GM21526 (cell line): ENCODE measurements at regions not wholly inside any gene's neighbourhood (a gene's known extent, or its start where the extent isn't known, plus 50 kb on each side); places are given as distances from the start of the nearest gene placed in this dataset.
"Not testable (repeated sequence)": the region's sequence is repeated elsewhere in the genome, so short reads cannot be mapped to it uniquely, and the experiment has no call there.

Experiments used
- ATAC-seq: cut with Tn5 transposase; IDR thresholded peaks from one replicate; pipeline ENCODE4 v1.9.1; 2021; ENCODE audit warnings: moderate library complexity; ENCODE audit not compliant: unreplicated experiment, low FRiP score

DNA sequence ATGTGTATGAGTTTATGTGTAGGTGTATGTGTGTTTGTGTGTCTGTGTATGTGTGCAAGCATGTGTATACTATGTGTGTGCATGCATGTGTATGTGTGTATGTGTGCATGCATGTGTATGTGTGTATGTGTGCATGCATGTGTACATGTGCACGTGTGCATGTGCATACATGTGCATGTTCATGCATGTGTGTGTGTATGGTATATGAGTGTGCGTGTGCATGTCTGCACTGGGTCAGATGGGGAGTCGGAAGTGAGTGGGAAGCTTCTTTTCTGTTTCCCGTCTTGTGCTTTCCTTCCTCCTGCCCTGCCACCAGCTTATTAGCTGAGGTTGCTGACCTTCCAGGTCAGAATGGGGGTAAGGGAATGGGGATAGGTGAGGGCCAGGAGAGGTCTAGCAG is 174.7 kb downstream of the MAP2K4 start:
- no peak for ATAC-seq

DNA sequence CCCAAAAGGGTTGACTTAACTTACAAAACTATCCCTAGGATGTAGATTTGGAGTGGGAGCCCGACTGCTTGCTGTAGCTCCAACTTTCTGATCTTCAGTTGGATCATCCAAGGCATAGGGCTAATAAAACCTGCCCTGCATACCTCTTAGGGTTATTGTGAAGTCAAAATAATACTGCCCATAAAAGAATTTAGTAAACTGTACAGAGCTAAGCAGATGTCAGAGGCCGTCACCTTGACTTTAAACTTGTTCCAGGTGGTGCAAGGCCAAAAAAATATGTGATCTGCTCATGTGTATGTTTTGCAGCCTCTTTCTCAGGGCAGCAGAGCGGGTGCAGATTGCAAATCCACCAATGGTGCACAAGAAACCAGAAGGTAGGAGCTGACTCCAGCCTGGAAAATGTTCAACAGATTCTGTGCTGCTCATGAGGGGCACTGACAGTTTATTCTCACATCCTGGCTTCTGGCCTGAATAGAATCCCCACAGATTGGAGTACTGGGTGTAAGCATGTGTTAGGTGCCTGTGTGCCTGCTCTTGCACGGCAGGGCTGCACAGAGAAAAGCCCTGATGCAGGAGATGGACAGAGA is 180.7 kb downstream of the MAP2K4 start:
- no peak for ATAC-seq

DNA sequence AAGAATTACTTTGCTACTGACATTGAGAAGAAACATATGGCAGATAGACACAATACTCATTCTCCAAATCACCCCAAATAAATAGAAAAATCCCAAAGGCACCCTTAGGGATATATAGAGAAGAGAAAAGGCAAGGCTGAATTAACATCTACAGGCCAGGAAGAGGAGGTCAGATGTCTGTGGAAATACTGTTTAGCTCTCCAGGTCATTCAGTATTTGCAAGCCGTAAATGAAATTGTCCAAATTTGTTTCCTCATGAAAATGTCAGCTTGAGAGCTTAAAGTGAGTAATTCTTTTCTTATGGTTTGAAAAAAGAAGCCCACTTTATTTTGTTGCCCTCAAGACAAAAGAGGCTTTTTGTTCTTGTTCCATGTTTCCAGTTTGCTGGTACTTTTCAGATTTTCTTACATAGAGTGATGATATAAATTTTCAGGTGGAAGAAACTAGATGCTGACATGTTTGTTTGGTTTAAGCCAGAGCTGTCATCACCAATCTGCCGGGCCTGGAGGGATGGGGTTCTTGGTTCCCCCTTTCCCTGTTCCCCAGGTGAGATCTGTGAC is 189.0 kb downstream of the MAP2K4 start:
- no peak for ATAC-seq

DNA sequence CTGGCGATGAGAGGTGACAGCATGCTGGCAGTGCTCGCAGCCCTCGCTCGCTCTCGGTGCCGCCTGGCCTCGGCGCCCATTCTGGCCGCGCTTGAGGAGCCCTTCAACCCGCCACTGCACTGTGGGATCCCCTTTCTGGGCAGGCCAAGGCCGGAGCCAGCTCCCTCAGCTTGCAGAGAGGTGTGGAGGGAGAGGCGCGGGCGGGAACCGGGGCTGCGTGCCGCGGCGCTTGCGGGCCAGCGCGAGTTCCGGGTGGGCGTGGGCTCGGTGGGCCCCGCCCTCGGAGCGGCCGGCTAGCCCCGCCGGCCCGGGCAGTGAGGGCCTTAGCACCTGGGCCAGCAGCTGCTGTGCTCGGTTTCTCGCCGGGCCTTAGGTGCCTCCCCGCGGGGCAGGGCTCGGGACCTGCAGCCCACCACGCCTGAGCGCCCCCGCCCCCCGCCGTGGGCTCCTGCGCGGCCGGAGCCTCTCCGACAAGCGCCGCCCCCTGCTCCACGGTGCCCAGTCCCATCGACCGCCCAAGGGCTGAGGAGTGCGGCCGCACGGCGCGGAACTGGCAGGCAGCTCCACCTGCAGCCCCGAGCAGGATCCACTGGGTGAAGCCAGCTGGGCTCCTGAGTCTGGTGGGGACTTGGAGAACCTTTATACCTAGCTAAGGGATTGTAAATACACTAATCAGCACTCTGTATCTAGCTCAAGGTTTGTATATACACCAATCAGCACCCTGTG is 200.2 kb downstream of the MAP2K4 start:
- ATAC-seq: not testable (repeated sequence)

DNA sequence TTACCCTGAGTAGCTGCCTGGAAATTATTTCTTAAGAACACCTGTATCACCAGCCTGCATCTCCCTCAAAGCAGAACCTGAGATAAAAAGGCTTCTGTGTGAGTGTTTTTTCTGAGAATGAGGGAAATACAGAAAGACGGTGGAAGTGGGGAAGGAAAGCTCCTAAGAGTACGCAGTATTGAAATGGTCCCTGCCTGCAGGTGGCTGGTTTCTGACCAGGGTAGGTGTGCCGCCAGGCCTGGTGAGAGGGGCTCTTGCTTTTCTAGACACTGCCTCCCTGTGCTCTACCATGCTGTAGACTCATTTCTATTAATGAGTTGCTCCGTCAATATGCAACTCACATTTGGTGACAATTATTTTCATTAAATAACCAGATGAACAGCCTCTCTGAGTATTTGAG is 201.7 kb downstream of the MAP2K4 start:
- no peak for ATAC-seq

DNA sequence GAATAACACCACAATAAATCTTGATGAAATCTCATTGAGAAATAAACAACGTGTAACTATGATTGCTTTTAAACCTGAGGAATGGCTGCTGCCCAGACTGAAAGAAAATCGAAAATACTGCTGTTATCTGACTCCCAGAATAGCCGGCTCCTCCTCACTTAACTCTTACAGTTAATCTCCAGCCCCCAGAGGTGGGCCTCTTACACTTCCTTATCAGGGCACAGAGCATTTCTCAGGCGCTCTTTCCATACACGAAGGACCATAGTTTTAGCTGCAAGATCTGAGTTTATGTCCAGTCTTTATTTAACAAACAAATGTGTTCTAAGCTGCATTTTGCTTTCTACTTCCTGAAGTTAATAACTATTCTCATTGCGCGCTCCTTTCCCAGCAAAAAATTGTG is 206.9 kb downstream of the MAP2K4 start:
- ATAC-seq: no peak

DNA sequence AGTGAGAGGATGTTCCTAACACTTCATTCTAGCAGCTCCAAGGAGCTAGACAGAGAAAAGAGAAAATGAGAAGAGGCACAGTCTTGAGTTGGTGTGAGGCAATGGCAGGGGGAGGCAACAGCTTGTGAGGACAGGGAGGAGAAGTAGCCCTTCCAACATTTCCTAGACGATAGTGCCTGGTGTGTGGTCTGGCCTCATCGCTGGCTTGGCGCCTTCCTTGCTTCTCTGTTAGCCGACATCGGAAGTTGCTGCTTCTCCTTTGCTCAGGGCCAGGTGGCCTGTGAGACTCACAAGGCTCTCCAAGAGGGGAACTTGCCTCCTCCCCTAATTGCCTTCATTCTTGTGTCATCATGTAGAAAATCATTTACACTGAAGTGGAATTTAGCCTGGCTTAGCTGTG is 208.7 kb downstream of the MAP2K4 start:
- ATAC-seq: no peak

DNA sequence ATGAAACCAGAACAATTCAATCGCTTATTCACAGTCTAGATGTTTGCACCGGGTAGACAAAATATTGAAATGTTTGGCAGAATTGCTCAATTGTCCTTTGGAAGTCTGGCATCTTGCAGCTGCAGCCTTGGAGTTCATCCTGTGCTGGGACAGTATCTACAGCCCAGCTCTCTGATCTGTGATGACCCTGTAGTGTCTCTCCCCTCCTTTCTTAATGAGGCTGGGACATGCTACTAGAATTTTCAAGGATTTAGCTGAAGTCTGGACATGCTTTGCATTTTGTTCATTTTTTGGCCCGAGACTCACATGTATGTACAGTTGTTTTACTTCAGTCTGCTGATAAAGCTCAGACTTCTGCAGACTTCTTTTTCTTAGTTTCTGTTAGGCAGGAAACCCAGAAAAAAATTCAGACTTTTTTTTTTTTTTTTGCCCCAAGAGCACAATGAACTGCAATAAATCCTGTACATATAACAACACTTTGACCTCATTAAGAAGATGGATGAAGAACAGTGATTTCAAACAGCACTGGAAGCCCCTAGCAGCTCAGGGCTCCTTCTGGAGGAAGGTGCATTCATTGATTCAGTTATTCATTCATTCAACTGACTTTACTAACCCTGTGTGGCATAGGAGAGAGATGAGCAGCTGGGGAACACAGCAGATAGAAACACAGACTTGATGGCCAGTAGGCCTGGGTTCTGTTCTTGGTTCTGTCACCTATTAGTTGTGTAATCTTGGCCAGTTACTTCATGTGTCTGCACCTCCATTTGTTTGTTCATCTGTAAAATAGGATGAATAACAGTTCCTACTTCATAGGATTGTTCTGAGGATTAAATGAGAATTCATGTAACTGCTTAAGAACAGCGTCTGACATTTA is 210.0 kb downstream of the MAP2K4 start:
- no peak for ATAC-seq

DNA sequence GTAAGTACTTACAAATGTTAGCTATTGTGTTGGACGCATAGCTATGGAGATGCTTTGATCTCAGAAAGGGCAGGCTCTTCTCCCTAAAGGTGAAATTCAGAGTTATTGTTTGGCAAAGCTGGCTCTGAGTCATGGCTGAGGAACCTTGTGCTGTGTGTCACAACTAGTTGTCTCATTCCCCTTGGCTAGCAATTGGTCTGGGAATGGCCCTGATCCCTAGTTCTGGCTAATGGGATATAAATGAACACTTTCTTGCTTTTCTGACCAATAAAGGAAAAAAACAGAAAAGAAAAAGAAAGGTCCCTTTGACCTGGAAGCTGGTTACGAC is 210.6 kb downstream of the MAP2K4 start:
- no peak for ATAC-seq

DNA sequence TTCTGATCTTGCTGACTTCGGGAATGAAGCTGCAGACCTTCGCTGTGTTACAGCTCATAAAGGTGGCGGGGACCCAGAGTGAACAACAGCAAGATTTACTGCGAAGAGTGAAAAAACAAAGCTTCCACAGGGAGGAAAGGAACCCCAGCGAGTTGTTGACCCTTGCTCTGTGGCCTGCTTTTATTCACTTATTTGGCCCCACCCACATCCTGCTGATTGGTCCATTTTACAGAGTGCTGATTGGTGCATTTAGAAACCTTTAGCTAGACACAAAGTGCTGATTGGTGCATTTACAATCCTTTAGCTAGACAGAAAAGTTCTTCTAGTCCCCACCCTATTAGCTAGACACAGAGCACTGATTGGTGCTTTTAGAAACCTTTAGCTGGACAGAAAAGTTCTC is 218.3 kb downstream of the MAP2K4 start:
- not testable (repeated sequence) for ATAC-seq

DNA sequence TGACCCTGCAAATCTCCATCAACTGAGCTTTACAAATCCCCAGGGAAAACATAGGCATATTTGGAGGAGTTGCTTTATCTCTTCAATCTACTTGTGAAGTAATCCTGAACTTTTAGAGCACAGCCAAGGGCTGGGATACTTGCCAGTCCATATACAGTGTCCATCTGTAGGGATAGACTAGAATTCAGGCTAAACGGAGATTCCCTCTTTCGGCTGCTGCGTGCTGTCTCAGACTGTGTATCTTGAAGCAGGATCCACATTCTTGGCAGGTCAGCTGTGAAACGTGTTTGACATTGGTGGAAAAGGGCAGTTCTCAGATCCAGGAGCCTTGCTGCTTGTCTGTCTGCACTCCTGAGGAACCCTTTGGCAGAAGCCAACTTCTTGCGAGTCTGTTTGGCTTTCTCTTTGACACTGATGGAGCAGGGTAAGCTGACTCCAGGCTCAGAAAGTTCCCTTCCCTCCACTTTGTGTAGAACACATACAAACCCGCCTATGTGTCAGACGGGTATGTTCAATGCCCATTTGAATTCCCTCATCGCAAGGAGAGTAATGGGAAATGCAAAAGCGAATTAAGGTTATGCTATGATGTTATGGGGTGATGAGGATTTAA is 221.8 kb downstream of the MAP2K4 start:
- no peak for ATAC-seq

DNA sequence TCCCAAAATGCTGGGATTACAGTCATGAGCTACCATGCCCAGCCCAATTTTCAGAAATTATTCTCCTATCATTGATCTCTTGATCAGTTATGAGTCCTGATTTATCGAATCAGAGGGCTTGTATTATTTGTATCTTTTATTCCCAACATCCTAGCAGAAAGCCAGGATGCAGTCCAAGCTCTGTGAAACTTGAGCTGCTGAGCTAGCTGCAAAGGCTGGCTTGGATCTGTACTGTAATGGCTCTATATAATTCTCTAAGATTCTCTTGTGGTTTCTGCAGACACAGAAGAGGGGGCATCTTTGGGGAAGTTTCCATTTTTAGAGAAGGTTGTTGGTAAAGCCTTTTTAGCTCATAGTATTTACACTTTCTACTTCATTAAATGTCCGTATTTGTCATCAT is 227.1 kb downstream of the MAP2K4 start:
- no peak for ATAC-seq

DNA sequence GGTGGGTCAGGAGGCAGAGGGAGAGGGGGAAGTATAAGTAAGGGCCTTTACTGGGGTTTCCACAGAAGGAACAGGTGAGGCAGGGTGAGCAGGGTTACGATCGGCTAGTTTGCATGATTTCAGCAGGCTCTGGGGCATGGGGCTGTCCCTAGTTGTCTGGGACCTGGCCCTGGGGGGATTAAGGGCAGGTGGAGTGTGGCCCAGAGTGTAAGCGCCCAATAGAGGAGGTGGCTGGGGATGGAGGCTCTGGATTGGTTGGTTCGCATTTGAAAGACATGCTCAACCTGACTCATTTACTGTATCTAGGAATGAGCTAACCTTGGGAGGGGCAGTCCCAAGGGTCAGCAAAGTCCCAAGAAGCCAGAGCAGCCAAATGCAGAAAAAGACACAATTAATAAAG is 230.3 kb downstream of the MAP2K4 start:
- no peak for ATAC-seq

DNA sequence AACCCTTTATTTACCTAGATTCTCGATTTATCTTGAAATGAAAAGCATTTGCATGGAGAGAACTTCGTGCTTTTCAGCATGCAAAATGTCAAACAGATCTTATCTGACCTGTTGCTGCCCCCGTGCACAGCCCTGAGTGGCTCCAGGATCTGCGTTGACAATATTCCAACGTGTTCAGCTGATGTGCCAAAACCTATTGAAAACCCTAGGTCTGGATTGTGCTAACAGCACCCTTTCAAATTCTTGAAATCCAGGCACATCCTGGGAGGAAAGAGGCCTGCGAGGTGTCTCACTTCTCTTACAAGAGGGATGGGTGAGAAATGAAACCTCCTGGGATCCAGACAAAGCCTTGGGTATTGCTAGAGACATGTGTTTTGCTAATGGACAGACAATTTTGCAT is 231.8 kb downstream of the MAP2K4 start:
- no peak for ATAC-seq

DNA sequence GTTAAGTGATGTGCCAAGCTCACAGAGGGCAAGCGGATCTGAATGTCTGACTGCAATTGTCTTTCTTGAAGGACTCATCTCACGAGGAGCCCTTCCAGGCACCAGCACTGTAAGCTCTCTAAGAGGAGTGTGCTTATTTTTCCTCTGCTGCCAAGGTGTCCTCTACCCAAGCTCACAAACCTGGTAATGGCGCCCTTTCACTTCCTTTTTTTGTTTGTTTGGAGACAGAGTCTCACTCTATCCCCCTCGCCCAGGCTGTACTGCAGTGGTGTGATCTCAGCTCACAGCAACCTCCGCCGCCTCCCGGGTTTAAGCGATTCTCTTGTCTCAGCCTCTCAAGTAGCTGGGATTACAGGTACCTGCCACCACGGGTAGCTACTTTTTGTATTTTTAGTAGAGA is 233.8 kb downstream of the MAP2K4 start:
- no peak for ATAC-seq

DNA sequence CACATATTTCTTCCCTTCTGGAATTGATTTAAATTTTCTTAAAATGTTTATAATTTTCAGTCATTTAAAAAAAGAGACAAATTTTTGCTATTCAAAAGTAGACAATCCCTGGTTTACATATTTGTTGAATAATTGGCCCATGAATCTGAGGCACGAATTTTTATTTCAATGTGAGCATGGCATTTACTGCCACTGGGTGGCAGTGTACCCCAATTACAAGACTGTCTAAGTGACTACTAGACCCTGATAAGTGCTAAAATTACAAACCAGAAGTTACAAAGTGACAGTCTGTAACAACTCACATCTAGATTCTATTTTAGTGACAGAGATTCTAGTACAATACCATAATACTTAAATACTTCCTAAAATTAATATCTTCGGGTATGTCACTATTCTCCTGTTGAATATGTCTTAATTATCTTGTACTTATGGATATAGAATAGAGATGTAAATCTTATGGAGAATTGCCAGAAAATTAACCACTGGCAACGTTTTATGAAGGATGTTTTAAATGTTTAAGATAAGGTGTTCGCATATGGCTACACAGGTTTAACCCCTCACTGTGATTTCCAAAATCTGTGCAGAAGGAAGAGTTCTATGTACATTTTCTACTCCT is 235.8 kb downstream of the MAP2K4 start:
- ATAC-seq: no peak

DNA sequence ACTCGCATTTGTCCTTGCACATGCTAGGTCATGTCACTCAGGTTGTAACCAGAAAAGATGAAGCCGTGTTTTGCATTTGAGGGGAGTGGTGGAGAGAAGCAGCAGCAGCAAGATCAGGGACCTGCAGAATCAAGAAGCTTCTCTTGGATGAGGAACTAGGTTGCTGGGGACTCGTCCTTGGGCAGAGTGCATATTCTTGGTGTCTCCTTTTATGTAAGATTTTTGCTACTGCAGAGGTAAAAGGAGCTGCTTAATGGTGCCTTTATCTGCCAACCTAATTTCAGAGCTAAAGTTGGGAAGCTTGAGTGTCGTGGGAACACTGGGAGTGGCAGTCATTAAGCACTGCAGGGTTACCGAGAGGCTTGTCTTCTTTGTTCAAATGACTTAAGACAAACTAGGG is 236.5 kb downstream of the MAP2K4 start:
- no peak for ATAC-seq

DNA sequence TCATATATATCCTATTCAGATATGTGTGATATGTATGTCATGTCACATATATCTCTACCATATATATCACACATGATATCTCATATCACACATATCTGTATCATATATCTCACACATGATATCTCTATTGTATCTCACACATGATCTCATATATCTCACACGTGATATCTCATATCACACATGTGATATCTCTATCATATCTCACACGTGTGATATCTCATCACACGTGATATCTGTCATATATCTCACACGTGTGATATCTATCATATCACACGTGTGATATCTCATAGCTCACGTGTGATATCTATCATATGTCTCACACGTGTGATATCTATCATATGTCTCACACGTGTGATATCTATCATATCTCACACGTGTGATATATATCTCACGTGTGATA is 240.7 kb downstream of the MAP2K4 start:
- ATAC-seq: no peak

DNA sequence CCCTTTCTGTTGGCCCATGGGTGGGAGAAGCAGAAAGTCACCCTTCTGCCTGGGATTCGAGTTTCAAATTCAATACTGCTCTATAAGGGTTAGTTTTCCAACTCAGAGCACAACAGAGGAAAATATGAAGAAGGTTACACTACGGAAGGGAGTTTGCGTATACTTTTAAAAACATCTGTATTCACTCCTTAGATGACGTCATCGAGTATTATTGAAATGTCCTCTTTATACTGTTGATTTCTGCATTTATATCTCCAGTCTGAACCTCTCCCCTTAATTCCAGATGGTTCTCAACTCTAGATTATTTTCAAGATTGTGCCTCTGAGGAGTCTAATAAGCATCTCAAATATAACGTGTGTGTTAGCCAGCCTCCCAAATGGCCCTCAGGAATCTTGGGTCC is 249.1 kb downstream of the MAP2K4 start:
- ATAC-seq: no peak

DNA sequence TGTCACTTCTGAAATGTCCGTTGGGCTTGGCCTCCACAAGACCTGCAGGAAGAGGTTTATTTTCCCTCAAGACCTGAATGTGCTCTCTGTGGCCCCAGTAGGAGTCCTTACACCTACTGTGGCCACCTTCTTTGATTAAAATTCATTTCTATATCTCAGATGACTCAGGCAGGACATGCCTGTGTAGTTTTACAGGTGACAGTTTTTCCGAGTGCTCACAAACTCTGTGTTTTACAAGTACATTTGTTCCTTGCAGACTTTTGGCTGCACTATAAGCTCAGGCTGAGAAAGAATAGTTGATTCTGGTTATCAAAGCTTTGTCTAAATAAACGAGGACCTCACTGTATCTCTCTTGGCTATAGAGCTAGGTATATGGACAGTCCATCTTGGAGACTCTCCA is 257.1 kb downstream of the MAP2K4 start:
- ATAC-seq: no peak

DNA sequence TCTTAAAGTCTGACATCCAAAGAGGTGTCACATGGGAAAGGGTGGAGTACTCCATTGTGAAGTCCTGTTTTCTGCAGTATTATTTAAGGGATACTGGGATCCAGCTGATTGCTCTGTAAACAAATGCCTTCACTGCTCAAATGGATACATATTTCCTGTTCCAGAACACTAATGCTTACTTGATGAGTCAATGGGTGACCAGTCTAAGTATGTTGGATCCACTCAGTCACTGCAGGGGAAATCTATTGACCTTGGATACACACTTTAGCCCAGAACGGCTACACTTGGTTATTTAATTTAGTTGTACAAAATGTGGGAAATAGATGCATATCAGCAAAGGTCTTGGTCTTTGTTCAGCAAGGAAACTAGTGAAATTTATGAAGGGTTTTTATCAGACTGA is 261.4 kb downstream of the MAP2K4 start:
- no peak for ATAC-seq
